Caco-2 (cell line): ENCODE measurements at regions not wholly inside any gene's neighbourhood (a gene's known extent, or its start where the extent isn't known, plus 50 kb on each side); places are given as distances from the start of the nearest gene placed in this dataset.

Experiments used
- BruUV-seq: library from RNA; stranded (reverse); fragments of 400-500 nt; replicated peaks from 2 replicates; lab custom pipeline; 2021; lab: Mats Ljungman, UMichigan
- CTCF ChIA-PET: fragments of 300-600 bp; sonication (Branson Sonifier 250); formaldehyde crosslinking; loops from one replicate; lab custom pipeline; 2022; ENCODE audit warnings: antibody characterized with exemption; lab: Charles Lee
- POLR2A ChIA-PET: fragments of 300-600 bp; sonication (Branson Sonifier 250); formaldehyde crosslinking; loops from one replicate; lab custom pipeline; 2022; ENCODE audit warnings: antibody characterized with exemption; lab: Charles Lee
- DNase-seq, 2 experiments: peaks; one replicate each; pipeline versions ENCODE4 v3.0.0 to v3.0.0-alpha.2; 2020 to 2022
- H3K27me3 ChIP-seq: replicated peaks from 2 replicates; pipeline ENCODE4 v1.6.0; 2011; ENCODE audit warnings: low read length; ENCODE audit not compliant: control insufficient read depth, insufficient read depth
- H3K36me3 ChIP-seq: 2 replicates; pipeline ENCODE4 v1.5.1; 2011; ENCODE audit warnings: low read length; ENCODE audit not compliant: control insufficient read depth, insufficient read depth
- H3K4me1 ChIP-seq: fragments of 250-450 bp; sonication (Bioruptor Pico); 2 replicates; pipeline ENCODE4 v1.5.1; 2020; ENCODE audit warnings: mild to moderate bottlenecking
- H3K4me3 ChIP-seq: 2 replicates; pipeline ENCODE4 v1.5.1; 2011; ENCODE audit warnings: low read depth, mild to moderate bottlenecking, control low read depth, low read length
- H3K9me3 ChIP-seq: fragments of 250-450 bp; sonication (Bioruptor Pico); 2 replicates; pipeline ENCODE4 v1.5.1; 2020; ENCODE audit warnings: mild to moderate bottlenecking, moderate library complexity
- H3K27ac Mint-ChIP-seq: one replicate; pipeline ENCODE4 v1.8.0; 2022; ENCODE audit warnings: mixed read lengths; ENCODE audit not compliant: unreplicated experiment
- H3K27me3 Mint-ChIP-seq: one replicate; pipeline ENCODE4 v1.8.0; 2022; ENCODE audit warnings: mixed read lengths; ENCODE audit not compliant: insufficient read depth, unreplicated experiment
- H3K36me3 Mint-ChIP-seq: one replicate; pipeline ENCODE4 v1.8.0; 2022; ENCODE audit warnings: mild to moderate bottlenecking, mixed read lengths; ENCODE audit not compliant: insufficient read depth, unreplicated experiment
- H3K4me1 Mint-ChIP-seq: one replicate; pipeline ENCODE4 v1.8.0; 2022; ENCODE audit warnings: low read depth, mixed read lengths; ENCODE audit not compliant: unreplicated experiment
- H3K4me3 Mint-ChIP-seq: one replicate; pipeline ENCODE4 v1.8.0; 2022; ENCODE audit warnings: mild to moderate bottlenecking, moderate library complexity, mixed read lengths; ENCODE audit not compliant: unreplicated experiment
- H3K9me3 Mint-ChIP-seq: one replicate; pipeline ENCODE4 v1.8.0; 2022; ENCODE audit warnings: mixed read lengths; ENCODE audit not compliant: unreplicated experiment
- intact Hi-C: fragments of 100-400 bp; cut with micrococcal nuclease; formaldehyde crosslinking; loops from one replicate; pipeline ENCODE4 v1.10.0; 2022; ENCODE audit not compliant: unreplicated experiment
- TF ChIP-seq, protein P1 (sequence below), 2 experiments: fragments of 200-600 bp in 1 of 2; IDR thresholded peaks; 1 replicate in 1 of 2; 2 replicates in 1 of 2; pipeline versions ENCODE4 v1.5.1 to v1.8.0; 2011 to 2022; ENCODE audit warnings: antibody characterized with exemption in 1 of 2, control low read depth in 1 of 2, inconsistent platforms in 1 of 2, low read depth in 1 of 2, low read length in 1 of 2, mild to moderate bottlenecking in 1 of 2, moderate library complexity in 1 of 2; ENCODE audit not compliant: insufficient read depth in 1 of 2, severe bottlenecking in 1 of 2, unreplicated experiment in 1 of 2

DNA sequence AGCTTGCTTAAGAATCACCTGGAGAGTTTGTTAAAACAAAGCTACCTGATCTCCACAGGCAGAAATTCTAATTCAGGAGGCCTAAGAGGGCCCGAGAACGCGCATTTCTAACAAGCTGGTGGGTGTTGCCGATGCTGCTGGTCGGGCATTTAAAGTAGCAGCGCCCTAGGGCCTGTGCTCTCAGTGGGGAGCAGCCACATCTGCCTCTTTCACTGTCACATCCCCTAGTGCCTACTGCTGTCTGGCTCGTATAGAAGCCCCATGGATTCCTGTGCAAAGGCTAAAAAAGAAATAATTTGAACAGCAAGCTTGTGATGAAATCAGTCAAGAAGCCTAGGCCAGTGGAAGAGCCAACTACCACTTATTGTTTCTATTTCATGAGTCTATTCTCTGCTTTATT is 126.7 kb upstream of the SMIM21 start:
- no peaks in the 10 kb centered on the region for H3K36me3 Mint-ChIP-seq
- CTCF ChIA-PET, result no interaction called here
- peaks cover 8% of the 10 kb centered on the region for H3K27me3 Mint-ChIP-seq

DNA sequence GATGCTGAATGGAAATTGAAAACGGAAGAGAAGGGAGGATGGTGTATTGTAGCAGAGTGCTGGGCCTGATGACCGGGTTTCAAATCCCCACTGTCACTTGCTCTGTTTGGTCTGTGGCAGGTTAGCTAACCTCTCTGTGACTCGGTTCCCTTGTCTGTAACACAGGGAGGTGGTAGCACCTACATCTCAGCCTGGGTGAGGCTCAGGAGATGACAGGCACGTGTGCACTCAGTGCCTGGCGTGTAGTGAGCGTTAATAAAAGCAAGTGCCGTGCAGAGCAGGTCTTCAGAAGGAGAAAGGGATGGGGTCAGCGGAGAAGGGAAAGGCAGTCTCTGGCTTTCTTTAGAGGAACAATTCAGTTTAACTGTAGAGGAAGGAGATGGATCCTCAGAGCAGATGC is 125.5 kb upstream of the SMIM21 start:
- Mint-ChIP-seq H3K4me3 (no peak overlapping the region), H3K9me3 (no peaks in the 10 kb centered on the region), H3K27me3 (peaks cover 8% of the 10 kb centered on the region), H3K36me3 (no peaks in the 10 kb centered on the region), H3K27ac (no peak overlapping the region), H3K4me1 (no peaks in the 10 kb centered on the region)
- TF ChIP-seq, protein P1, sequence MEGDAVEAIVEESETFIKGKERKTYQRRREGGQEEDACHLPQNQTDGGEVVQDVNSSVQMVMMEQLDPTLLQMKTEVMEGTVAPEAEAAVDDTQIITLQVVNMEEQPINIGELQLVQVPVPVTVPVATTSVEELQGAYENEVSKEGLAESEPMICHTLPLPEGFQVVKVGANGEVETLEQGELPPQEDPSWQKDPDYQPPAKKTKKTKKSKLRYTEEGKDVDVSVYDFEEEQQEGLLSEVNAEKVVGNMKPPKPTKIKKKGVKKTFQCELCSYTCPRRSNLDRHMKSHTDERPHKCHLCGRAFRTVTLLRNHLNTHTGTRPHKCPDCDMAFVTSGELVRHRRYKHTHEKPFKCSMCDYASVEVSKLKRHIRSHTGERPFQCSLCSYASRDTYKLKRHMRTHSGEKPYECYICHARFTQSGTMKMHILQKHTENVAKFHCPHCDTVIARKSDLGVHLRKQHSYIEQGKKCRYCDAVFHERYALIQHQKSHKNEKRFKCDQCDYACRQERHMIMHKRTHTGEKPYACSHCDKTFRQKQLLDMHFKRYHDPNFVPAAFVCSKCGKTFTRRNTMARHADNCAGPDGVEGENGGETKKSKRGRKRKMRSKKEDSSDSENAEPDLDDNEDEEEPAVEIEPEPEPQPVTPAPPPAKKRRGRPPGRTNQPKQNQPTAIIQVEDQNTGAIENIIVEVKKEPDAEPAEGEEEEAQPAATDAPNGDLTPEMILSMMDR (IDR thresholded peaks at IDR 0.05; ENCODE audit: insufficient read depth in 1 of 2, low read depth in 1 of 2, low read length in 1 of 2, severe bottlenecking in 1 of 2, unreplicated experiment in 1 of 2), result no peak
- Histone ChIP-seq H3K4me3 (no peak overlapping the region), H3K4me1 (no peaks in the 10 kb centered on the region), H3K27me3 (no peaks in the 10 kb centered on the region), H3K9me3 (no peaks in the 10 kb centered on the region), H3K36me3 (no peaks in the 10 kb centered on the region)
- DNase-seq, result no peak
- BruUV-seq, result no TSS peak
- ChIA-PET CTCF (no interaction called here), POLR2A (no interaction called here)
- intact Hi-C loops, result no loop called here

More for the DNA sequence above, 126.7 kb upstream of the SMIM21 start:
- H3K4me3 ChIP-seq, result no peak overlapping the region
- no peaks in the 10 kb centered on the region for H3K4me1 Mint-ChIP-seq
- DNase-seq, result no peak
- no peaks in the 10 kb centered on the region for H3K9me3 ChIP-seq
- no peaks in the 10 kb centered on the region for H3K4me1 ChIP-seq
- no peak overlapping the region for H3K4me3 Mint-ChIP-seq
- H3K36me3 ChIP-seq, result no peaks in the 10 kb centered on the region
- POLR2A ChIA-PET, result no interaction called here
- BruUV-seq, result no TSS peak
- no peaks in the 10 kb centered on the region for H3K27me3 ChIP-seq
- TF ChIP-seq, protein P1 (IDR thresholded peaks at IDR 0.05; ENCODE audit: insufficient read depth in 1 of 2, low read depth in 1 of 2, low read length in 1 of 2, severe bottlenecking in 1 of 2, unreplicated experiment in 1 of 2), result no peak
- no peak overlapping the region for H3K27ac Mint-ChIP-seq
- H3K9me3 Mint-ChIP-seq, result no peaks in the 10 kb centered on the region
- intact Hi-C loops, result no loop called here

DNA sequence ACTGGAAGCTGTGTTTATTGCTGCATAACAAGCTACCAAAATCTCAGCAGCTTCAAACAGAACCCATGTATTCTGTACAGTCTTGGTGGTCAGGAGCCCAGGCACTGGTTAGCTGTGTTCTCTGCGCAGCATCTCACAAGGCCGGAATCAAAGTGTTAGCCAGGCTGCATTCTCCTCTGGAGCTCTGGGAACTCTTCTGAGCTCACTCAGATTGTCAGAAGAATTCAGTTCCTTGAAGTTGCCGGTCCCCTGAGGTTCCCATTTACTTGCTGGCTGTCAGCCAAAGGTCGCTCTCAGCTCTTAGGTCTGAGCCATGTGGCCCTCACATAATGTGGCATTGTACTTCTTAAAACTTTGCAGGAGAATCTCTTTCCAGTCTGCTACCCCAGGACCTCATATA is 123.6 kb upstream of the SMIM21 start:
- no peak overlapping the region for H3K4me3 Mint-ChIP-seq
- no peak overlapping the region for H3K27ac Mint-ChIP-seq
- intact Hi-C loops, result no loop called here
- POLR2A ChIA-PET, result no interaction called here
- H3K4me1 Mint-ChIP-seq, result no peaks in the 10 kb centered on the region
- no peaks in the 10 kb centered on the region for H3K4me1 ChIP-seq
- CTCF ChIA-PET, result no interaction called here
- TF ChIP-seq, protein P1 (IDR thresholded peaks at IDR 0.05; ENCODE audit: insufficient read depth in 1 of 2, low read depth in 1 of 2, low read length in 1 of 2, severe bottlenecking in 1 of 2, unreplicated experiment in 1 of 2), result no peak
- BruUV-seq, result no TSS peak
- H3K4me3 ChIP-seq, result no peak overlapping the region
- peaks cover 8% of the 10 kb centered on the region for H3K27me3 Mint-ChIP-seq
- H3K27me3 ChIP-seq, result no peaks in the 10 kb centered on the region
- DNase-seq, result no peak
- H3K9me3 Mint-ChIP-seq, result no peaks in the 10 kb centered on the region
- no peaks in the 10 kb centered on the region for H3K36me3 ChIP-seq
- H3K36me3 Mint-ChIP-seq, result no peaks in the 10 kb centered on the region
- H3K9me3 ChIP-seq, result no peaks in the 10 kb centered on the region
